IMR-90 (cell line): ENCODE measurements at regions not wholly inside any gene's neighbourhood (a gene's known extent, or its start where the extent isn't known, plus 50 kb on each side); places are given as distances from the start of the nearest gene placed in this dataset.

Source experiments
- ATAC-seq: fragments of 200-7000 bp; cut with Tn5 transposase; 2 replicates; pipeline ENCODE4 v1.9.1; 2020; ENCODE audit warnings: low read depth, mild to moderate bottlenecking, moderate library complexity
- BruUV-seq: library from RNA; stranded (reverse); fragments of 400-500 nt; replicated peaks from 2 replicates; lab custom pipeline; 2021; lab: Mats Ljungman, UMichigan
- CTCF ChIA-PET: fragments of 300-600 bp; formaldehyde crosslinking; extraction: SDS; loops from one replicate; lab custom pipeline; 2021; ENCODE audit warnings: antibody characterized with exemption; lab: Yijun Ruan, JAX
- POLR2A ChIA-PET: fragments of 300-600 bp; sonication (Branson Sonifier 250); formaldehyde crosslinking; loops from one replicate; lab custom pipeline; 2022; ENCODE audit warnings: antibody characterized with exemption; ENCODE audit not compliant: unreplicated experiment; lab: Charles Lee
- DNase-seq: peaks from one replicate; pipeline ENCODE4 v3.0.0; 2013
- H2AFZ ChIP-seq: replicated peaks from 2 replicates; pipeline ENCODE3; 2013; ENCODE audit warnings: low read length, mild to moderate bottlenecking; ENCODE audit not compliant: poor library complexity
- H2AK5ac ChIP-seq: 2 replicates; pipeline ENCODE4 v1.6.1; 2013; ENCODE audit warnings: low read depth, low read length, inconsistent platforms
- H2AK9ac ChIP-seq: replicated peaks from 2 replicates; pipeline ENCODE3; 2013; ENCODE audit warnings: mild to moderate bottlenecking, low read depth, low read length, moderate library complexity; ENCODE audit not compliant: poor library complexity
- H2BK120ac ChIP-seq: 2 replicates; pipeline ENCODE4 v1.6.1; 2013; ENCODE audit warnings: low read depth, low read length, inconsistent platforms
- H2BK15ac ChIP-seq: 3 replicates; pipeline ENCODE4 v1.6.1; 2013; ENCODE audit warnings: low read depth, low read length, inconsistent platforms
- H2BK20ac ChIP-seq: 2 replicates; pipeline ENCODE4 v1.6.1; 2013; ENCODE audit warnings: low read depth, mild to moderate bottlenecking, inconsistent platforms, low read length, moderate library complexity
- H2BK5ac ChIP-seq: 2 replicates; pipeline ENCODE4 v1.6.1; 2013; ENCODE audit warnings: mild to moderate bottlenecking, low read depth, low read length, inconsistent platforms; ENCODE audit not compliant: poor library complexity, severe bottlenecking
- H3K14ac ChIP-seq: replicated peaks from 2 replicates; pipeline ENCODE4 v1.6.1; 2013; ENCODE audit warnings: low read depth, low read length, inconsistent platforms
- H3K18ac ChIP-seq: 2 replicates; pipeline ENCODE4 v1.6.1; 2013; ENCODE audit warnings: low read depth, low read length, control low read depth
- H3K23ac ChIP-seq: 2 replicates; pipeline ENCODE4 v1.6.1; 2013; ENCODE audit warnings: low read depth, low read length, inconsistent platforms
- H3K27ac ChIP-seq: 2 replicates; pipeline ENCODE4 v1.5.1; 2013; ENCODE audit warnings: mild to moderate bottlenecking, control low read depth, low read length; ENCODE audit not compliant: insufficient read depth
- H3K27me3 ChIP-seq: 2 replicates; pipeline ENCODE4 v1.6.1; 2013; ENCODE audit warnings: low read length; ENCODE audit not compliant: control insufficient read depth, insufficient read depth
- H3K36me3 ChIP-seq: 2 replicates; pipeline ENCODE4 v1.6.1; 2013; ENCODE audit warnings: low read length, mixed read lengths; ENCODE audit not compliant: control insufficient read depth, insufficient read depth
- H3K4ac ChIP-seq: 2 replicates; pipeline ENCODE4 v1.6.1; 2013; ENCODE audit warnings: low read depth, low read length, inconsistent platforms
- H3K4me1 ChIP-seq: 2 replicates; pipeline ENCODE4 v1.6.1; 2013; ENCODE audit warnings: low read length, mixed read lengths; ENCODE audit not compliant: control insufficient read depth, insufficient read depth
- H3K4me2 ChIP-seq: 2 replicates; pipeline ENCODE4 v1.6.1; 2013; ENCODE audit warnings: low read depth, mild to moderate bottlenecking, control low read depth, low read length, moderate library complexity
- H3K4me3 ChIP-seq: 2 replicates; pipeline ENCODE4 v1.5.1; 2013; ENCODE audit warnings: low read depth, mild to moderate bottlenecking, control low read depth, low read length, moderate library complexity; ENCODE audit not compliant: insufficient read depth
- H3K56ac ChIP-seq: 2 replicates; pipeline ENCODE4 v1.6.1; 2013; ENCODE audit warnings: low read length, inconsistent platforms; ENCODE audit not compliant: insufficient read depth; ENCODE audit errors: extremely low read depth
- H3K79me1 ChIP-seq, 2 experiments: 2 replicates each; pipeline ENCODE4 v1.6.1; 2013; ENCODE audit warnings: low read length in 2 of 2, inconsistent platforms in 1 of 2, low read depth in 1 of 2
- H3K9ac ChIP-seq: 2 replicates; pipeline ENCODE4 v1.6.1; 2013; ENCODE audit warnings: low read depth, low read length, control low read depth
- H3K9me1 ChIP-seq: 2 replicates; pipeline ENCODE4 v1.6.1; 2013; ENCODE audit warnings: low read length, inconsistent platforms; ENCODE audit not compliant: insufficient read depth
- H3K9me3 ChIP-seq: 2 replicates; pipeline ENCODE4 v1.6.1; 2013; ENCODE audit warnings: low read length; ENCODE audit not compliant: control insufficient read depth, insufficient read depth
- H4K20me1 ChIP-seq: 2 replicates; pipeline ENCODE4 v1.6.1; 2013; ENCODE audit warnings: low read length, inconsistent platforms; ENCODE audit not compliant: insufficient read depth
- H4K5ac ChIP-seq: 2 replicates; pipeline ENCODE4 v1.6.1; 2013; ENCODE audit warnings: mild to moderate bottlenecking, low read depth, low read length, control low read depth
- H4K8ac ChIP-seq, 2 experiments: 2 replicates each; pipeline ENCODE4 v1.6.1; 2013; ENCODE audit warnings: low read depth in 2 of 2, low read length in 2 of 2, control low read depth in 1 of 2, inconsistent platforms in 1 of 2
- H4K91ac ChIP-seq: 2 replicates; pipeline ENCODE4 v1.6.1; 2013; ENCODE audit warnings: low read depth, low read length, inconsistent platforms; ENCODE audit not compliant: insufficient read depth
- MXI1 ChIP-seq: IDR thresholded peaks from 2 replicates; pipeline ENCODE4 v1.6.1; 2012; ENCODE audit warnings: low read depth, mild to moderate bottlenecking, low read length, moderate library complexity, borderline replicate concordance
- NFE2L2 ChIP-seq: fragments of 150-350 bp; IDR thresholded peaks from 2 replicates; pipeline ENCODE4 v1.6.1; 2016; ENCODE audit warnings: low read depth, mild to moderate bottlenecking, low read length
- USF2 ChIP-seq: fragments of 150-350 bp; IDR thresholded peaks from 2 replicates; pipeline ENCODE4 v1.6.1; 2017; ENCODE audit warnings: mild to moderate bottlenecking, antibody characterized with exemption, low read length, low read depth
- WGBS, 2 experiments: methylation state at CpG; one replicate each; pipeline versions ENCODE4 v1.1.5 to v1.1.7; 2013; ENCODE audit warnings: missing lambda C conversion rate in 2 of 2; ENCODE audit not compliant: insufficient read length in 1 of 2; ENCODE audit errors: extremely low coverage in 2 of 2; 5-methylcytosine and 5-hydroxymethylcytosine counted together
- dilution Hi-C: fragments of 300-500 bp; cut with HindIII; formaldehyde crosslinking; loops from one replicate; pipeline ENCODE4 v1.14.3; 2018; ENCODE audit warnings: low sequenced_read_pairs; ENCODE audit not compliant: unreplicated experiment
- in situ Hi-C: fragments of 300-500 bp; cut with MboI; formaldehyde crosslinking; loops from 3 replicates; pipeline ENCODE4 v1.14.3; 2019; ENCODE audit warnings: low sequenced_read_pairs, inconsistent platforms, mixed read lengths
- intact Hi-C: fragments of 100-400 bp; cut with micrococcal nuclease; formaldehyde crosslinking; loops from 2 replicates; pipeline ENCODE4 v1.10.0; 2022

GRCh38 chr4:57211131-57211530, 100.9 kb upstream of the IGFBP7 start:
- Histone ChIP-seq H3K4ac (no peak overlapping the region), H3K9ac (no peak overlapping the region), H3K23ac (no peak overlapping the region), H4K5ac (no peak overlapping the region), H2BK5ac (no peak overlapping the region), H3K9me1 (no peaks in the 10 kb centered on the region), H2BK20ac (no peak overlapping the region), H3K27me3 (peaks cover 2% of the 10 kb centered on the region; the same call in 1 of the 2 replicates), H3K4me2 (no peak overlapping the region), H3K14ac (no peak overlapping the region), H3K9me3 (no peaks in the 10 kb centered on the region), H3K79me1 (no peaks in the 10 kb centered on the region), H3K4me3 (no peak overlapping the region), H4K20me1 (no peaks in the 10 kb centered on the region), H4K8ac (no peak overlapping the region), H2BK120ac (no peak overlapping the region), H2AK5ac (no peak overlapping the region), H2AFZ (no peak overlapping the region), H3K27ac (no peak overlapping the region), H3K4me1 (no peaks in the 10 kb centered on the region), H3K18ac (no peak overlapping the region), H4K91ac (no peak overlapping the region), H3K56ac (no peak overlapping the region), H3K36me3 (no peaks in the 10 kb centered on the region), H2BK15ac (no peak overlapping the region), H2AK9ac (no peak overlapping the region)
- ATAC-seq (no peak), DNase-seq (no peak)
- no TSS peak for BruUV-seq
- intact Hi-C loops (no loop called here), in situ Hi-C loops (no loop called here), dilution Hi-C loops (no loop called here)
- POLR2A ChIA-PET = no interaction called here
- CTCF ChIA-PET = no interaction called here
- WGBS, 2 experiments = no CpG with 5 or more reads among the region's 5 CpGs
- no peak for TF ChIP-seq MXI1
- no peak for TF ChIP-seq USF2
- no peak for TF ChIP-seq NFE2L2
